NB4 (cell line): ENCODE measurements at regions not wholly inside any gene's neighbourhood (a gene's known extent, or its start where the extent isn't known, plus 50 kb on each side); places are given as distances from the start of the nearest gene placed in this dataset.

Experiments
- CTCF ChIP-seq: IDR thresholded peaks from one replicate; pipeline ENCODE4 v1.5.1; 2012; ENCODE audit warnings: low read depth, low read length
- MAX ChIP-seq: IDR thresholded peaks from 2 replicates; pipeline ENCODE4 v1.6.1; 2011; ENCODE audit warnings: low read depth, low read length
- MYC ChIP-seq: IDR thresholded peaks from 2 replicates; pipeline ENCODE4 v1.6.1; 2011; ENCODE audit warnings: low read depth, low read length
- POLR2A ChIP-seq: IDR thresholded peaks from 2 replicates; pipeline ENCODE4 v1.6.1; 2011; ENCODE audit warnings: mild to moderate bottlenecking; ENCODE audit not compliant: insufficient read length; ENCODE audit errors: extremely low read depth

DNA sequence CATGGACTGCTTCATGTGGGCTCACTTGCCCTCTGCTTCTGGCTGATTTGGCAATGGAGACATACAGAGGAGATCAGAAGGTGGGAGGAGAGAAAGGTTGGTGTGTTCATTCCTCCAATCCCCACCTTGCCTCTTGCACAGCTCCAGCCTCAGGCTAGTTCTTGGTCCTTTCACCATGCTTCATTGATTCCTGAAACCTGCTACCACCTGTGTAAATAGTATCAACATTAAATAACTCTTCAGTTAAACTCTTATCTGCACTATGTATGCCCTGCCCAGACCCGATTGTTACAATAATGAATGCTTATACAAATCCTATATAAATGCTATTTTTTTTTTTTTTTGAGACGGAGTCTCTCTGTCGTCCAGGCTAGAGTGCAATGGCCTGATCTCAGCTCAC lies 174.5 kb downstream of the CD83 start:
- no peak for TF ChIP-seq POLR2A
- TF ChIP-seq CTCF, result no peak
- TF ChIP-seq MAX, result no peak
- no peak for TF ChIP-seq MYC
